Osteocyte (in vitro differentiated cells): ENCODE measurements at regions not wholly inside any gene's neighbourhood (a gene's known extent, or its start where the extent isn't known, plus 50 kb on each side); places are given as distances from the start of the nearest gene placed in this dataset.

Experiments used
- DNase-seq: peaks from one replicate; pipeline ENCODE4 v3.0.0; 2021; ENCODE audit warnings: mixed read lengths; ENCODE audit not compliant: unreplicated experiment; ENCODE audit errors: extremely low spot score
- H3K27ac Mint-ChIP-seq: one replicate; pipeline ENCODE4 v1.8.0; 2021; ENCODE audit warnings: mild to moderate bottlenecking, mixed read lengths; ENCODE audit not compliant: unreplicated experiment
- H3K27me3 Mint-ChIP-seq: one replicate; pipeline ENCODE4 v1.8.0; 2021; ENCODE audit warnings: mixed read lengths; ENCODE audit not compliant: unreplicated experiment
- H3K36me3 Mint-ChIP-seq: one replicate; pipeline ENCODE4 v1.8.0; 2021; ENCODE audit warnings: mixed read lengths; ENCODE audit not compliant: unreplicated experiment
- H3K4me1 Mint-ChIP-seq: one replicate; pipeline ENCODE4 v1.8.0; 2021; ENCODE audit warnings: mixed read lengths; ENCODE audit not compliant: unreplicated experiment
- H3K4me3 Mint-ChIP-seq: one replicate; pipeline ENCODE4 v1.8.0; 2021; ENCODE audit warnings: mild to moderate bottlenecking, moderate library complexity, mixed read lengths; ENCODE audit not compliant: unreplicated experiment
- H3K9me3 Mint-ChIP-seq: one replicate; pipeline ENCODE4 v1.8.0; 2021; ENCODE audit warnings: mixed read lengths; ENCODE audit not compliant: unreplicated experiment
- CTCF ChIP-seq: fragments of 200-600 bp; sonication (generic); IDR thresholded peaks from 2 replicates; pipeline ENCODE4 v1.5.0; 2021; ENCODE audit warnings: antibody characterized with exemption, mild to moderate bottlenecking, moderate library complexity

DNA sequence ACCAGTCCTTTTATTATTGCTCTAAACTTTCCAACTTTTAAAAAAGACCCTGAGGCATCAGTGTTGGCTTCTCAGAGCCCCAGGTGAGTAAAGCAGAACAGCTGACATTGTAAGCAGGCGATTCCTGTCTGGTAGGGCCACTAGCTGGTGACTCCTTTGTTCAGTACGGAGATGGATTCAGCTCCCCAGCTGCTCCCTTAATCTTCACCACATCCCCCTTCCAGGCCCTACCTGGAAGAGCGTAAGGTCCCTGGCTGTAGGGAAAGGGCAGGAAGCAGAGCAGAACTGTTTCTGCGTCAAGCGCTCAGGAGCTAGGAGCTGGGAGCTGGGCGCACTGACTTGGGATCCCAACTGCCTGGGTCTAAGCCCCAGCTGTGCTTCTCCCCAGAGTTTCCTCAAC lies 203.7 kb upstream of the TAS2R1 start:
- H3K27me3 Mint-ChIP-seq = no peaks in the 10 kb centered on the region
- peaks cover 25% of the 10 kb centered on the region for H3K4me1 Mint-ChIP-seq
- no peaks in the 10 kb centered on the region for H3K9me3 Mint-ChIP-seq
- no peak for TF ChIP-seq CTCF
- DNase-seq = no peak
- no peak overlapping the region for H3K4me3 Mint-ChIP-seq
- no peak overlapping the region for H3K27ac Mint-ChIP-seq
- H3K36me3 Mint-ChIP-seq = no peaks in the 10 kb centered on the region

- Mint-ChIP-seq H3K27ac (no peak overlapping the region), H3K4me1 (peaks cover 25% of the 10 kb centered on the region), H3K27me3 (no peaks in the 10 kb centered on the region), H3K9me3 (no peaks in the 10 kb centered on the region), H3K36me3 (no peaks in the 10 kb centered on the region), H3K4me3 (no peak overlapping the region)
- DNase-seq = no peak
- no peak for TF ChIP-seq CTCF
These were observed 202.8 kb upstream of the TAS2R1 start for GRCh38 chr5:9832921-9833320.

- Mint-ChIP-seq H3K27me3 (no peaks in the 10 kb centered on the region), H3K4me3 (no peak overlapping the region), H3K4me1 (peaks cover 26% of the 10 kb centered on the region), H3K27ac (no peak overlapping the region), H3K36me3 (no peaks in the 10 kb centered on the region), H3K9me3 (no peaks in the 10 kb centered on the region)
- DNase-seq = no peak
- TF ChIP-seq CTCF = no peak
These were observed 201.7 kb upstream of the TAS2R1 start for GRCh38 chr5:9831823-9832222.

GRCh38 chr5:9830184-9830583 lies 200.0 kb upstream of the TAS2R1 start:
- no peak for DNase-seq
- H3K4me3 Mint-ChIP-seq = no peak overlapping the region
- no peaks in the 10 kb centered on the region for H3K36me3 Mint-ChIP-seq
- no peak overlapping the region for H3K27ac Mint-ChIP-seq
- peaks cover 21% of the 10 kb centered on the region for H3K4me1 Mint-ChIP-seq
- H3K9me3 Mint-ChIP-seq = no peaks in the 10 kb centered on the region
- no peaks in the 10 kb centered on the region for H3K27me3 Mint-ChIP-seq
- no peak for TF ChIP-seq CTCF

GRCh38 chr5:9829621-9830020 lies 199.5 kb upstream of the TAS2R1 start:
- Mint-ChIP-seq H3K27me3 (no peaks in the 10 kb centered on the region), H3K4me1 (peaks cover 15% of the 10 kb centered on the region), H3K36me3 (no peaks in the 10 kb centered on the region), H3K27ac (no peak overlapping the region), H3K9me3 (no peaks in the 10 kb centered on the region), H3K4me3 (no peak overlapping the region)
- no peak for TF ChIP-seq CTCF
- DNase-seq = no peak
